ENCODE measurements at regions not wholly inside any gene's neighbourhood (a gene's known extent, or its start where the extent isn't known, plus 50 kb on each side); places are given as distances from the start of the nearest gene placed in this dataset.
"Not testable (repeated sequence)": the region's sequence is repeated elsewhere in the genome, so short reads cannot be mapped to it uniquely, and the experiment has no call there.

GRCh38 chr5:62183727-62184126 lies 122.3 kb upstream of the KIF2A start:
- peaks cover 3% of the 10 kb centered on the region for H3K27me3 ChIP-seq (replicated peaks; ENCODE audit: control insufficient read depth, insufficient read depth, low read length)

GRCh38 chr5:62184444-62184843 lies 121.6 kb upstream of the KIF2A start:
- Histone ChIP-seq H3K4me1 (ENCODE audit: control insufficient read depth, insufficient read depth, low read length) (no peaks in the 10 kb centered on the region), H3K36me3 (ENCODE audit: control insufficient read depth, insufficient read depth, low read length, severe bottlenecking) (no peaks in the 10 kb centered on the region), H3K27me3 (replicated peaks; ENCODE audit: control insufficient read depth, insufficient read depth, low read length) (peaks cover 3% of the 10 kb centered on the region), H3K4me3 (ENCODE audit: low read length) (no peak overlapping the region), H3K9ac (ENCODE audit: low read length) (no peak overlapping the region), H3K9me3 (ENCODE audit: control insufficient read depth, low read length) (no peaks in the 10 kb centered on the region)
- DNase-seq (ENCODE audit: low read depth): no peak

More at GRCh38 chr5:62183727-62184126, 122.3 kb upstream of the KIF2A start:
- H3K36me3 ChIP-seq (ENCODE audit: control insufficient read depth, insufficient read depth, low read length, severe bottlenecking): no peaks in the 10 kb centered on the region
- DNase-seq (ENCODE audit: low read depth): no peak
- H3K9me3 ChIP-seq (ENCODE audit: control insufficient read depth, low read length): no peaks in the 10 kb centered on the region
- no peak overlapping the region for H3K4me3 ChIP-seq (ENCODE audit: low read length)
- H3K9ac ChIP-seq (ENCODE audit: low read length): no peak overlapping the region
- no peaks in the 10 kb centered on the region for H3K4me1 ChIP-seq (ENCODE audit: control insufficient read depth, insufficient read depth, low read length)

- Histone ChIP-seq H3K27me3 (replicated peaks; ENCODE audit: control insufficient read depth, insufficient read depth, low read length) (no peaks in the 10 kb centered on the region), H3K4me3 (ENCODE audit: low read length) (no peak overlapping the region), H3K9ac (ENCODE audit: low read length) (no peak overlapping the region), H3K4me1 (ENCODE audit: control insufficient read depth, insufficient read depth, low read length) (no peaks in the 10 kb centered on the region), H3K36me3 (ENCODE audit: control insufficient read depth, insufficient read depth, low read length, severe bottlenecking) (no peaks in the 10 kb centered on the region), H3K9me3 (ENCODE audit: control insufficient read depth, low read length) (peaks cover 17% of the 10 kb centered on the region)
- no peak for DNase-seq (ENCODE audit: low read depth)
Observed at GRCh38 chr5:62190173-62190572, 115.8 kb upstream of the KIF2A start.

- no peaks in the 10 kb centered on the region for H3K36me3 ChIP-seq (ENCODE audit: control insufficient read depth, insufficient read depth, low read length, severe bottlenecking)
- H3K27me3 ChIP-seq (replicated peaks; ENCODE audit: control insufficient read depth, insufficient read depth, low read length): no peaks in the 10 kb centered on the region
- H3K9me3 ChIP-seq (ENCODE audit: control insufficient read depth, low read length): peaks cover 17% of the 10 kb centered on the region
- no peak for DNase-seq (ENCODE audit: low read depth)
- H3K4me1 ChIP-seq (ENCODE audit: control insufficient read depth, insufficient read depth, low read length): no peaks in the 10 kb centered on the region
- H3K4me3 ChIP-seq (ENCODE audit: low read length): no peak overlapping the region
- no peak overlapping the region for H3K9ac ChIP-seq (ENCODE audit: low read length)
Observed at GRCh38 chr5:62190931-62191330, 115.1 kb upstream of the KIF2A start.

- peaks cover 17% of the 10 kb centered on the region for H3K9me3 ChIP-seq (ENCODE audit: control insufficient read depth, low read length)
- H3K9ac ChIP-seq (ENCODE audit: low read length): no peak overlapping the region
Observed at GRCh38 chr5:62192958-62193357, 113.0 kb upstream of the KIF2A start.

GRCh38 chr5:62196532-62196931 lies 109.5 kb upstream of the KIF2A start:
- not testable (repeated sequence) for H3K4me1 ChIP-seq (ENCODE audit: control insufficient read depth, insufficient read depth, low read length)

More at GRCh38 chr5:62192958-62193357, 113.0 kb upstream of the KIF2A start:
- H3K4me3 ChIP-seq (ENCODE audit: low read length): no peak overlapping the region
- no peaks in the 10 kb centered on the region for H3K4me1 ChIP-seq (ENCODE audit: control insufficient read depth, insufficient read depth, low read length)
- H3K36me3 ChIP-seq (ENCODE audit: control insufficient read depth, insufficient read depth, low read length, severe bottlenecking): no peaks in the 10 kb centered on the region
- no peak for DNase-seq (ENCODE audit: low read depth)
- peaks cover 2% of the 10 kb centered on the region for H3K27me3 ChIP-seq (replicated peaks; ENCODE audit: control insufficient read depth, insufficient read depth, low read length)

GRCh38 chr5:62197697-62198096 lies 108.3 kb upstream of the KIF2A start:
- H3K36me3 ChIP-seq (ENCODE audit: control insufficient read depth, insufficient read depth, low read length, severe bottlenecking): no peaks in the 10 kb centered on the region
- H3K27me3 ChIP-seq (replicated peaks; ENCODE audit: control insufficient read depth, insufficient read depth, low read length): peaks cover 16% of the 10 kb centered on the region
- no peak for DNase-seq (ENCODE audit: low read depth)

More at GRCh38 chr5:62196532-62196931, 109.5 kb upstream of the KIF2A start:
- H3K27me3 ChIP-seq (replicated peaks; ENCODE audit: control insufficient read depth, insufficient read depth, low read length): peaks cover 16% of the 10 kb centered on the region
- not testable (repeated sequence) for H3K9ac ChIP-seq (ENCODE audit: low read length); H3K4me3 ChIP-seq (ENCODE audit: low read length); H3K36me3 ChIP-seq (ENCODE audit: control insufficient read depth, insufficient read depth, low read length, severe bottlenecking); DNase-seq (ENCODE audit: low read depth)
- peaks cover 17% of the 10 kb centered on the region for H3K9me3 ChIP-seq (ENCODE audit: control insufficient read depth, low read length)

GRCh38 chr5:62198421-62198820 lies 107.6 kb upstream of the KIF2A start:
- H3K36me3 ChIP-seq (ENCODE audit: control insufficient read depth, insufficient read depth, low read length, severe bottlenecking): no peaks in the 10 kb centered on the region
- H3K9ac ChIP-seq (ENCODE audit: low read length): no peak overlapping the region
- H3K4me1 ChIP-seq (ENCODE audit: control insufficient read depth, insufficient read depth, low read length): no peaks in the 10 kb centered on the region
- DNase-seq (ENCODE audit: low read depth): no peak
- peaks cover 16% of the 10 kb centered on the region for H3K27me3 ChIP-seq (replicated peaks; ENCODE audit: control insufficient read depth, insufficient read depth, low read length)
- peaks cover 4% of the 10 kb centered on the region for H3K9me3 ChIP-seq (ENCODE audit: control insufficient read depth, low read length)
- no peak overlapping the region for H3K4me3 ChIP-seq (ENCODE audit: low read length)

More at GRCh38 chr5:62197697-62198096, 108.3 kb upstream of the KIF2A start:
- Histone ChIP-seq H3K4me3 (ENCODE audit: low read length) (no peak overlapping the region), H3K9ac (ENCODE audit: low read length) (no peak overlapping the region), H3K9me3 (ENCODE audit: control insufficient read depth, low read length) (peaks cover 11% of the 10 kb centered on the region), H3K4me1 (ENCODE audit: control insufficient read depth, insufficient read depth, low read length) (no peaks in the 10 kb centered on the region)

GRCh38 chr5:62199792-62200716 lies 106.0 kb upstream of the KIF2A start:
- no peaks in the 10 kb centered on the region for H3K9me3 ChIP-seq (ENCODE audit: control insufficient read depth, low read length)
- no peaks in the 10 kb centered on the region for H3K36me3 ChIP-seq (ENCODE audit: control insufficient read depth, insufficient read depth, low read length, severe bottlenecking)
- no peaks in the 10 kb centered on the region for H3K4me1 ChIP-seq (ENCODE audit: control insufficient read depth, insufficient read depth, low read length)
- no peak for DNase-seq (ENCODE audit: low read depth)
- H3K9ac ChIP-seq (ENCODE audit: low read length): no peak overlapping the region
- no peak overlapping the region for H3K4me3 ChIP-seq (ENCODE audit: low read length)
- peaks cover 20% of the 10 kb centered on the region for H3K27me3 ChIP-seq (replicated peaks; ENCODE audit: control insufficient read depth, insufficient read depth, low read length)

GRCh38 chr5:62206150-62206829 lies 99.7 kb upstream of the KIF2A start:
- DNase-seq (ENCODE audit: low read depth): peak; percentile 15
- no peaks in the 10 kb centered on the region for H3K36me3 ChIP-seq (ENCODE audit: control insufficient read depth, insufficient read depth, low read length, severe bottlenecking)
- peaks cover 15% of the 10 kb centered on the region for H3K27me3 ChIP-seq (replicated peaks; ENCODE audit: control insufficient read depth, insufficient read depth, low read length)
- H3K4me1 ChIP-seq (ENCODE audit: control insufficient read depth, insufficient read depth, low read length): no peaks in the 10 kb centered on the region
- H3K9ac ChIP-seq (ENCODE audit: low read length): no peak overlapping the region
- no peaks in the 10 kb centered on the region for H3K9me3 ChIP-seq (ENCODE audit: control insufficient read depth, low read length)
- no peak overlapping the region for H3K4me3 ChIP-seq (ENCODE audit: low read length)

GRCh38 chr5:62208218-62208852 lies 97.7 kb upstream of the KIF2A start:
- no peaks in the 10 kb centered on the region for H3K36me3 ChIP-seq (ENCODE audit: control insufficient read depth, insufficient read depth, low read length, severe bottlenecking)
- H3K9me3 ChIP-seq (ENCODE audit: control insufficient read depth, low read length): no peaks in the 10 kb centered on the region
- DNase-seq (ENCODE audit: low read depth): no peak
- H3K4me1 ChIP-seq (ENCODE audit: control insufficient read depth, insufficient read depth, low read length): no peaks in the 10 kb centered on the region
- peaks cover 23% of the 10 kb centered on the region for H3K27me3 ChIP-seq (replicated peaks; ENCODE audit: control insufficient read depth, insufficient read depth, low read length)
- H3K4me3 ChIP-seq (ENCODE audit: low read length): no peak overlapping the region
- H3K9ac ChIP-seq (ENCODE audit: low read length): no peak overlapping the region

All from adipocyte (in vitro differentiated cells).